ENCODE measurements at regions not wholly inside any gene's neighbourhood (a gene's known extent, or its start where the extent isn't known, plus 50 kb on each side); places are given as distances from the start of the nearest gene placed in this dataset.

DNA sequence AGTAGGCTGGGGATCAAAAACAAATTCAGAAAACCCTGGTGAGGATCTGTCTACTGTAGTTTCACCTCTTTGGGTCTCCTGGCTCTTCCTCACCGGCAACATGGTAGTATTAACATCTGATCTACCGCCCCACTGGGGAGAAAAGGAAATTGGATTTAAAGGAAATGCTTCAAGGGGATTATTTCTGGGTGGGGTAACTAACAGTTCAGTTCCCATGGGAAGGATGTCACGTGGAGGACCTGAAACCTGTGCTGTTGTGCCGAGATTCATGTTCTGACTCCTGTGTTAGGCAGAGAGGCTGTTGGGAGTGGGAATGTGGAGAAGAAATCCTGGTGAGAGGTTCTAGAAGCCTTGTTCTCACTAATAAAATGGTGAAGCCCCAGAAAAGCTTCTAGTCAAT, 254.4 kb downstream of the BCOR start:
- Histone ChIP-seq H4K91ac (ENCODE audit: insufficient read length, low read depth, low read length) (no peak overlapping the region), H2AK5ac (ENCODE audit: insufficient read length, low read length) (no peak overlapping the region), H2BK5ac (ENCODE audit: insufficient read length, low read length) (no peak overlapping the region), H3K27me3 (ENCODE audit: insufficient read depth, low read length) (peaks cover 1% of the 10 kb centered on the region; the same call in 1 of the 2 replicates), H2BK12ac (ENCODE audit: insufficient read length, low read depth, low read length) (no peak overlapping the region), H2BK20ac (ENCODE audit: low read depth, low read length, poor library complexity, severe bottlenecking) (peak overlapping the region; percentile 90), H3K14ac (ENCODE audit: insufficient read depth, low read length) (no peak overlapping the region), H3T11ph (ENCODE audit: low read length) (no peak overlapping the region), H3K4me1 (ENCODE audit: insufficient read depth, low read length) (peaks cover 7% of the 10 kb centered on the region; the same call in 1 of the 2 replicates), H3K4me2 (ENCODE audit: insufficient read depth, insufficient read length, low read length) (no peak overlapping the region), H3K23ac (ENCODE audit: insufficient read length, low read depth, low read length) (no peak overlapping the region), H3K56ac (ENCODE audit: insufficient read length, low read depth, low read length) (no peak overlapping the region), H4K5ac (ENCODE audit: insufficient read length, low read depth, low read length) (no peak overlapping the region), H3K23me2 (ENCODE audit: insufficient read length, low read depth, low read length, poor library complexity, severe bottlenecking) (no peaks in the 10 kb centered on the region), H2AFZ (ENCODE audit: low read length) (no peak overlapping the region), H3K9me3 (ENCODE audit: control insufficient read depth, low read depth, low read length) (no peaks in the 10 kb centered on the region), H3K9ac (ENCODE audit: extremely low read depth, insufficient read length, low read length) (no peak overlapping the region), H3K79me1 (ENCODE audit: insufficient read depth, low read depth, low read length, poor library complexity, severe bottlenecking) (no peaks in the 10 kb centered on the region), H2BK15ac (ENCODE audit: low read depth, low read length) (no peak overlapping the region), H3K4ac (ENCODE audit: low read depth, low read length) (no peak overlapping the region), H4K8ac (replicated peaks; ENCODE audit: insufficient read length, low read depth, low read length) (no peak overlapping the region), H3K27ac (ENCODE audit: insufficient read length, low read depth, low read length) (no peak overlapping the region), H3K79me2 (ENCODE audit: insufficient read depth, low read length) (no peaks in the 10 kb centered on the region), H3K18ac (ENCODE audit: insufficient read length, low read depth, low read length) (no peak overlapping the region), H2BK120ac (ENCODE audit: low read depth, low read length, poor library complexity, severe bottlenecking) (no peak overlapping the region), H4K20me1 (ENCODE audit: control insufficient read depth, insufficient read depth, insufficient read length) (no peaks in the 10 kb centered on the region)
- H3K36me3 Mint-ChIP-seq (ENCODE audit: insufficient read depth in 1 of 3, low read depth in 3 of 3) = peaks cover 0 to 8% (median 0%) of the 10 kb centered on the region in 3 experiments; a peak in 4 of 7 replicates
- no peaks in the 10 kb centered on the region for H3K27me3 Mint-ChIP-seq (ENCODE audit: low read depth)
- TF ChIP-seq, protein P1, sequence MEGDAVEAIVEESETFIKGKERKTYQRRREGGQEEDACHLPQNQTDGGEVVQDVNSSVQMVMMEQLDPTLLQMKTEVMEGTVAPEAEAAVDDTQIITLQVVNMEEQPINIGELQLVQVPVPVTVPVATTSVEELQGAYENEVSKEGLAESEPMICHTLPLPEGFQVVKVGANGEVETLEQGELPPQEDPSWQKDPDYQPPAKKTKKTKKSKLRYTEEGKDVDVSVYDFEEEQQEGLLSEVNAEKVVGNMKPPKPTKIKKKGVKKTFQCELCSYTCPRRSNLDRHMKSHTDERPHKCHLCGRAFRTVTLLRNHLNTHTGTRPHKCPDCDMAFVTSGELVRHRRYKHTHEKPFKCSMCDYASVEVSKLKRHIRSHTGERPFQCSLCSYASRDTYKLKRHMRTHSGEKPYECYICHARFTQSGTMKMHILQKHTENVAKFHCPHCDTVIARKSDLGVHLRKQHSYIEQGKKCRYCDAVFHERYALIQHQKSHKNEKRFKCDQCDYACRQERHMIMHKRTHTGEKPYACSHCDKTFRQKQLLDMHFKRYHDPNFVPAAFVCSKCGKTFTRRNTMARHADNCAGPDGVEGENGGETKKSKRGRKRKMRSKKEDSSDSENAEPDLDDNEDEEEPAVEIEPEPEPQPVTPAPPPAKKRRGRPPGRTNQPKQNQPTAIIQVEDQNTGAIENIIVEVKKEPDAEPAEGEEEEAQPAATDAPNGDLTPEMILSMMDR (conservative IDR thresholded peaks at IDR 0.05) = no peak
- no peak overlapping the region for H3K4me3 Mint-ChIP-seq
- no peak overlapping the region for H3K27ac Mint-ChIP-seq
- no CpG with 5 or more reads among the region's 4 CpGs for WGBS (ENCODE audit: extremely low coverage, insufficient read length, low lambda C conversion rate)
- H3K4me1 Mint-ChIP-seq = peaks cover 22 to 37% of the 10 kb centered on the region in 2 experiments
- H3K9me3 Mint-ChIP-seq = peaks cover 61 to 62% of the 10 kb centered on the region in 2 experiments
- no peak for DNase-seq

All from H9 (cell line).